HG02642 (cell line): ENCODE measurements at regions not wholly inside any gene's neighbourhood (a gene's known extent, or its start where the extent isn't known, plus 50 kb on each side); places are given as distances from the start of the nearest gene placed in this dataset.

Source experiments
- ATAC-seq: cut with Tn5 transposase; IDR thresholded peaks from one replicate; pipeline ENCODE4 v1.9.1; 2021; ENCODE audit warnings: mild to moderate bottlenecking; ENCODE audit not compliant: unreplicated experiment, poor library complexity

GRCh38 chr12:118467641-118468305 lies 91.4 kb downstream of the SUDS3 start:
- ATAC-seq, result no peak

DNA sequence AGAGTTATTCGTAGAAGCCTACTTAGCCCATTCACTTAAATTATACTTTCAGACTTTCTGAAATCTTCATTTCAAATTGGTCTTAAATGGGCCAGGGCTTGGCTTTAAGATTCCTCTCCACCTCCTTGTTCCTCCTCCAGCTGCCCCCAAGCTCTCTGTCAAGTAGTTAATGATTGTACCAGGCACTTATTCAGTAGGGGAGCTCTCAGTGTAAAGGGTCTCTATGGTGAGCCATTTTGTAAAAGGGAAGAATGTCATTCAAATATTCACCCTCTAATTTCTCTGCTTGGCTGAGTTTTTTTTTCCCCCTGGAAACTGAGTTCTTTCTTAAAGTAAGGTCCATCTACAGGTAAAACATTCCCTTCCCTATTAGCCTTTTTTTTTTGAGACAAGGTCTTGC lies 96.6 kb downstream of the SUDS3 start:
- ATAC-seq, result no peak

- no peak for ATAC-seq
Measured at GRCh38 chr12:118480235-118480634, 103.9 kb downstream of the SUDS3 start.

DNA sequence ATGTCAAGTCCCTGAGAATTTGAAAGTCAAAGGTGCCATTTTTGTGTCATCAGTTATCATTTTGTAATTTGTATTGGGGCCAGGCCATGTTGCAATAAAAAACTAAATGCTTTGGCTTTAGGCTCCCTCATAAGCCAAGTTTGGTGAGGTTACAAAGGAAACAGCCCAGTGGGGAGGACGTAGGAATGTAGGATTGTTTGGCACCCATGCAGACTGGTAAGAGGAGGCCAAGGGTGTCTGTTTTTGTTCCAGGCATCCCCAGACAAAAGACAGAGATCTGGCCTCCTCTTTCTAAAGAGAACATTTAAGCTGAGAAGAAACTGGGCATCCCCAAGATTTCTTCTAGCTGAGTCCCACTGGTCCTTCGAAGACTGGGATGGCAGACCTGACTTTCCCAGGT lies 111.7 kb downstream of the SUDS3 start:
- no peak for ATAC-seq

- ATAC-seq, result no peak
Measured at GRCh38 chr12:118493962-118494361, 117.6 kb downstream of the SUDS3 start.

GRCh38 chr12:118494776-118495175 lies 118.4 kb downstream of the SUDS3 start:
- ATAC-seq, result no peak

DNA sequence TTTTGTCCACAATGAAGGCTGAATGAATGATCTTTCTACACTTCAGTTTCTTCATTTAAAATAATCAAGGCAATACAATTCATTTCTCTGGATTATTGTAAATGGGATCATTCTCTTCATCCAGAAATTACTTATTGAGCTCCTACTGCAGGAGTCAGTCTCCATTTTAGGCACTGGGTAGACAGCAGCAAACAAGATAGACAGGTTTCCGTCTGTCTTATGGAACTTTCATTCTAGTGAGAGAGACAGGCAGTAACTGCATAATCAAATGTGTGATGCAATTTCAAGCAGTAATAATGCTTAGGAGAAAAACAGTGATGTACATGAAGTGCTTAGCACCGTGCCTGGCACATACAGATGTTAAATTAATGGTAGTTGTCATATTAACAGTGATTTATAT lies 118.9 kb downstream of the SUDS3 start:
- ATAC-seq, result no peak

DNA sequence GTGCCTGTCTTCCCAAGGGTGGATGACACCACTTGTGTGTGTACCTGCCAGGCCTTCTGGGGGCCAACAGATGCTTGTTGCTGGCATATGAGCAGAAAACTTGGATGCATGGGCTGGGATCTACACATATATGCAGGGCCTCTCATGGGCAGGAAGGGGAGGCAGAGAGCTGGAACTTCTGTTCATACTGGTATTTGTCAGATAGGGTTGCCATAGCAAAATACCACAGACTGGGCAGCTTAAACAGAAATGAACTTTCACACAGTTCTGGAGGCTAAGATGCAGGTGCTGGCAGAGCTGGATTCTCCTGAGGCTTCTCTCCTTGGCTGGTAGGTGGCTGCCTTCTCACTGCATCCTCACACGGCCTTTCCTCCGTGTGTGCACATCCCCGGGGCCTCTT lies 121.8 kb downstream of the SUDS3 start:
- no peak for ATAC-seq

- ATAC-seq, result no peak
Measured at GRCh38 chr12:118500299-118500698, 123.9 kb downstream of the SUDS3 start.

- ATAC-seq, result no peak
Measured at GRCh38 chr12:118501489-118501888, 125.1 kb downstream of the SUDS3 start.

GRCh38 chr12:118503476-118503875 lies 127.1 kb downstream of the SUDS3 start:
- no peak for ATAC-seq

DNA sequence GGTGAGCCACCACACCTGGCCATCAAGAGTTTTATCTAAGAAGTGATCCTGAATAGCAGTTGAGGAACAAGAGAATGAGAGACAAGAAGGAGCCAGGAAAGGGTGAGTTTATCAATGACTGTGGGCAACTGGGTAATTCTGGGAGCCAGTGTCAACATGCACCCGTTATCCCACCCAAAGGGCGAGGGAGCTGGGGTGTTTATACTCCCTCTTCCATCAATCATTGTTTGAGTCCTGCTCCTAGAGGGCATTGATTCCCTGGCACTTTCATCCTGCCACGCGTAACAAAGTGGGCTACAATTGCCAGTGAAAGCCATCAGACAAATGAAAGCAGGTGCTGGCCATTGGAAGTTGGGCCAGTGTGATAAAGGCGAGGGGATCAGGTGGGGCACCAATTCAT lies 136.3 kb downstream of the SUDS3 start:
- no peak for ATAC-seq

DNA sequence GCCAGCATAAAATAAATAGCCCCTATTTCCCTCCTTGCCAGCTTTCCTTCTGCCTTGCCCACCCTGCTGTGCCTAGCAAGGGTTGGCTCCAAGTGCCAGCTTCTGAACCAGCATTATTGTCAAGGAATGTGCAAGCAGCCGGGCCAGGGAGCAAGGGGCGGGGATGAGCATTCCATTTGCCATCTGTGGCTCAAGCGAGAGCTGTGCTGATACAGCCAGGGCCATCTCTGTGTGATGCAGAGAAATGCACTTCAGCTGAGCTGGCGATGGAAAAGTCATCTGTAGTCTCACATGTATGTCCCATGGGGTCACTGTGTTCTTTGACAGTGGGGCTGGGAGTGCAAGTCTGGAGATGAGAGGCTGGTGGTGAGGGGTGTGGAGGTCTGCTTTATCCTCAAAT lies 137.3 kb downstream of the SUDS3 start:
- no peak for ATAC-seq

DNA sequence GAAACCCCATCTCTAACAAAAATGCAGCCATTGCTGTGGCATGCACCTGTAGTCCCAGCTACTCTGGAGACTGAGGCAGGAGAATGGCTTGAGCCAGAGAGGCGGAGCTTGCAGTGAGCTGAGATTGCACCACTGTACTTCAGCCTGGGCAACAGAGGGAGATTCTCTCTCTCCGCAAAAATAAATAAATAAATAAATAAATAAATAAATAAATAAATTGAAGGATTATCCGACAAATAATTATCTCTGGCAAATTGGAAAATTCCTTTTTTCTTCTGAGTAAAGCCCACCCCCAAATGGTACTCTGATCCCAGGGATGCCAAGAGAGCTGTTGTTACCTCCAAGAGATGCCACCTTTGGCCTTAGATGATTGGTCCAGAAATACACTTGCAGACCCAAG lies 137.9 kb downstream of the SUDS3 start:
- no peak for ATAC-seq

- no peak for ATAC-seq
Measured at GRCh38 chr12:118520214-118521035, 144.1 kb downstream of the SUDS3 start.

GRCh38 chr12:118521036-118521370 lies 144.6 kb downstream of the SUDS3 start:
- ATAC-seq, result no peak

DNA sequence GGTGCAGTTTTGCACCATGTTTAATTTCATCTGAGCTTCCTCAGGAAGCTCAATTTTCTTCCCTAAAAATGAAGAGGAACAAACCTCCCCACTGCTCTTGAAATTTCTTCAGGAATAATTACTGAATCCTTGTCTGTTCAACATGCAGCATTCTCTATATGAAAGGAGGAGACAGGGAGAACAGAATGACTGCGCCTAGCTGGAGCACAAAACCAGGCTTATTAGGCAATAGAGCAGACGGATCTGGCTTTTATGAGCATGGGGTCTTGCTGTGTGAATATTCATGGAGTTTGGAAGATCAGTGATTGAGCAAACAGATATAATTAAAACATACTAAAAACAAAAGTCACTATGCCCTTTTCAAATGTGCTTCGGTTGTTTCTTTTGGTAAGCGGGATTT lies 148.1 kb downstream of the SUDS3 start:
- ATAC-seq, result no peak

- no peak for ATAC-seq
Measured at GRCh38 chr12:118525216-118525615, 148.9 kb downstream of the SUDS3 start.

DNA sequence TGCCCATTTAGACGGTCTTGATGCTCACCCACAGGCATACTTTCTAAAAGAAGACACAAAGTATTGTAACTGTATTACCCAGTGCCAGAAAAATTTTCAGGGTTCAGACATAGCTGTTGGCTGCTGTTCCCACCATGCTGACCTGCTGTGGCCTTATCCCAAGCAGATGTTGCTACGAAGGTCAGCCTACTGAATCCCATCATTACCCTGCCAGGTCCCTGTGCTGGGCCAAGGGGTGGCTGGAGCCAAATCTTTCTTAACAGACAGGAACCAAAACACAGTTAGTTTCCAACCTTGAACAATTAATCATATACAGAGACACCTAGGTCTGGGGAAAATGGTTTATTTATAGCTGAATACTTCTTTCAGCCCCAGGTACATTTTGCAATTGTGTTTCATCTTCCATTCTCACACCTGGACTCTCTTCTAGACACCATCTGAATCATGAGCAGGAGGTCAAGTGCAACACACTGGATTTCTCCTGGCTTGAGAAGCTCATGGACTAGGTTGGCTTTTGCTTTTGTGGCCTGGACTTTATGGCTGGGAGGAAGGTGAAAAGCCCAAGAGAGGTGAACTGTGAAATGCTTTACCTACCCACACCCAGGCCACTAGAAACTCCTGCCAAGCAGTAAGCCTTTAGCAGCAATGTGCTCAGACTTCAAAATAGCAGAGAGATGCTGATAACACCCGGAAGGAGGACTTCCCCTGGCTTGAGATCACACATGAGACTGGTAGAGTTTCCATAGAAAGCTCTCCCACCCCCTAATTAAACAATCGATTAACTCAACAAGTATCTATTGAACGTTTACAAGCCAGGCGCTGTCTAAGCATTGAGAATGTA lies 150.1 kb downstream of the SUDS3 start:
- ATAC-seq, result no peak

DNA sequence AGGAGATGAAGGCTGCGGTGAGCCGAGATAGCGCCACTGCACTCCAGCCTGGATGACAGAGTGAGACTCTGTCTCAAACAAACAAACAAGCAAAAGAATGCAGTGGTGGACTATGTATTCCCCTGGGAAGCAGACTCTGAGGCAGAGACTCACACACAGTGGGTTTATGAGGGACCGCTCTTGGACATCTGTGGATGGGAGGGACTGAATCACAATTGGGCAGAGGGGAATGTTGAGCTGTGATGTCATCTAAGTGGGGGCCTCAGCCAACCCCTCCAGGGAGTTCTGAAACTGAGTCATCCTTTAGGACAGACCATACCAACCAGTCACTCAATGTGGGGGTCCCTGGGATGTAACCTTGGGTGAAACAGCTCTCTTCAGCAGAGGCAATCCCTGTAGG lies 151.0 kb downstream of the SUDS3 start:
- ATAC-seq, result no peak

DNA sequence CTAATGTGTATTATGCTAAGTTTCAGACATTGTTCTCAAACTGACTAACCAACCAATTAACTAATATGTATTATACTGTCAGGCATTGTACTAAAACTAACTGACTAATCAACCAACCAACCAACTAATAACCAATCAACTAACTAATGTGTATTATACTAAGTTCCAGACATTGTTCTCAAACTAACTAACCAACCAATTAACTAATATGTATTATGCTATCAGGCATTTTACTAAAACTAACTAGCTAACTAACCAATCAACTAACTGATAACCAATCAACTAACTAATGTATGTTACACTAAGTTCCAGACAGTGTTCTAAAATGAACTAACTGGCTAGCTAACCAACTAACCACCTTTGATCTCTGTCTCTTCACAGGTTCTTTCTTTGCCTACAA lies 152.3 kb downstream of the SUDS3 start:
- no peak for ATAC-seq
